ENCODE measurements at regions not wholly inside any gene's neighbourhood (a gene's known extent, or its start where the extent isn't known, plus 50 kb on each side); places are given as distances from the start of the nearest gene placed in this dataset.

DNA sequence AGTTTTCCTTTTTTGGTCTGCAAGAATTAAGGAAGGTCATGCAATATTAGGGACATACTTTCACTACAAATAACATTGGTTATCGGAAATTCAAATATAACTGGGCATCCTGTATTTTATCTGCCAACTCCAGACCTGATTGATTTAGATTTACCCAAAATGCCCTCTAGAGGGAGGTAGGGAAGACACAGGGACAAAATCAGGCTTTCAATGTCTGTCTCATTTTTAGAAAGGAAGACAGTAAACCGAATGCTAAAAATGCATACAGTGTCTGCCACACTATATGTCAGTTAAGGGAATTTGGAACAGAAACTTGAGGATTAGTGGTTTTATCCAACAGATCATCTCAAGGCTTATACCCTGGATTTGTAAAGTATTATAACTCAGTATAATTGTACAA is 161.7 kb upstream of the SOX9 start:
- TF ChIP-seq POLR2AphosphoS5 (IDR thresholded peaks at IDR 0.05) (no peak), EP300 (IDR thresholded peaks at IDR 0.05) (no peak), POLR2A (IDR thresholded peaks at IDR 0.05) (no peak)
- TF ChIP-seq, protein P1, sequence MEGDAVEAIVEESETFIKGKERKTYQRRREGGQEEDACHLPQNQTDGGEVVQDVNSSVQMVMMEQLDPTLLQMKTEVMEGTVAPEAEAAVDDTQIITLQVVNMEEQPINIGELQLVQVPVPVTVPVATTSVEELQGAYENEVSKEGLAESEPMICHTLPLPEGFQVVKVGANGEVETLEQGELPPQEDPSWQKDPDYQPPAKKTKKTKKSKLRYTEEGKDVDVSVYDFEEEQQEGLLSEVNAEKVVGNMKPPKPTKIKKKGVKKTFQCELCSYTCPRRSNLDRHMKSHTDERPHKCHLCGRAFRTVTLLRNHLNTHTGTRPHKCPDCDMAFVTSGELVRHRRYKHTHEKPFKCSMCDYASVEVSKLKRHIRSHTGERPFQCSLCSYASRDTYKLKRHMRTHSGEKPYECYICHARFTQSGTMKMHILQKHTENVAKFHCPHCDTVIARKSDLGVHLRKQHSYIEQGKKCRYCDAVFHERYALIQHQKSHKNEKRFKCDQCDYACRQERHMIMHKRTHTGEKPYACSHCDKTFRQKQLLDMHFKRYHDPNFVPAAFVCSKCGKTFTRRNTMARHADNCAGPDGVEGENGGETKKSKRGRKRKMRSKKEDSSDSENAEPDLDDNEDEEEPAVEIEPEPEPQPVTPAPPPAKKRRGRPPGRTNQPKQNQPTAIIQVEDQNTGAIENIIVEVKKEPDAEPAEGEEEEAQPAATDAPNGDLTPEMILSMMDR (IDR thresholded peaks at IDR 0.05) = peak in 1 of 2 donors; percentile 27
